ENCODE measurements at regions not wholly inside any gene's neighbourhood (a gene's known extent, or its start where the extent isn't known, plus 50 kb on each side); places are given as distances from the start of the nearest gene placed in this dataset.
"Not testable (repeated sequence)": the region's sequence is repeated elsewhere in the genome, so short reads cannot be mapped to it uniquely, and the experiment has no call there.

DNA sequence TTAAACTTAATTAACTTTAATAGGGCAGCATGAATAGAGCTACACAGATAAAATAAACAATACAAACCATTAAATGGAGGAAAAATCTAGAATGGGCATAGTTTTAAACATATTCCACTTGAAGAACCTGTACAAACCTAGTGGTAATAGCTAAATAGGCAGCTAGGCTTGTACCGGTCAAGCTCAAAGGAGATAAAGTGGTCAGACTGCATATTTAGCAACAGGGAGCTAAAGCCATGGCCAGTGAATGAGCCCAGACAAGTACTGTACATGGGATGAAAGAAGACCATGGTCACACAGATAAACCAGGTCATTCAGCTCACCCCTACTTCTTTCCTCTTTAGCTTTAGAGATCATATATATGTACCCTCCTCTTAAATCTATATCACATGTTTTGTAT, 186.6 kb upstream of the KRR1 start:
- no peak overlapping the region for H3K4me3 ChIP-seq (ENCODE audit: low read length)
- H3K27me3 ChIP-seq (ENCODE audit: control insufficient read depth, insufficient read depth, low read length) = no peaks in the 10 kb centered on the region
- no peaks in the 10 kb centered on the region for H3K4me1 ChIP-seq (ENCODE audit: control insufficient read depth, insufficient read depth, low read length)
- no peak for DNase-seq (ENCODE audit: low read depth, low spot score)
- H3K27ac ChIP-seq (ENCODE audit: low read length) = no peak overlapping the region
- no peaks in the 10 kb centered on the region for H3K9me3 ChIP-seq (ENCODE audit: control insufficient read depth, insufficient read depth, low read length)
- no peaks in the 10 kb centered on the region for H3K36me3 ChIP-seq (ENCODE audit: control insufficient read depth, insufficient read depth, low read length)
- no CpG with 5 or more reads among the region's 1 CpG for WGBS (ENCODE audit: insufficient coverage, insufficient read length)

GRCh38 chr12:75695926-75696325, 184.5 kb upstream of the KRR1 start:
- DNase-seq (ENCODE audit: low read depth, low spot score) = no peak
- H3K27me3 ChIP-seq (ENCODE audit: control insufficient read depth, insufficient read depth, low read length) = no peaks in the 10 kb centered on the region
- no peak overlapping the region for H3K27ac ChIP-seq (ENCODE audit: low read length)
- no peaks in the 10 kb centered on the region for H3K9me3 ChIP-seq (ENCODE audit: control insufficient read depth, insufficient read depth, low read length)
- no peaks in the 10 kb centered on the region for H3K4me1 ChIP-seq (ENCODE audit: control insufficient read depth, insufficient read depth, low read length)
- no peaks in the 10 kb centered on the region for H3K36me3 ChIP-seq (ENCODE audit: control insufficient read depth, insufficient read depth, low read length)
- no CpG with 5 or more reads among the region's 4 CpGs for WGBS (ENCODE audit: insufficient coverage, insufficient read length)
- no peak overlapping the region for H3K4me3 ChIP-seq (ENCODE audit: low read length)

DNA sequence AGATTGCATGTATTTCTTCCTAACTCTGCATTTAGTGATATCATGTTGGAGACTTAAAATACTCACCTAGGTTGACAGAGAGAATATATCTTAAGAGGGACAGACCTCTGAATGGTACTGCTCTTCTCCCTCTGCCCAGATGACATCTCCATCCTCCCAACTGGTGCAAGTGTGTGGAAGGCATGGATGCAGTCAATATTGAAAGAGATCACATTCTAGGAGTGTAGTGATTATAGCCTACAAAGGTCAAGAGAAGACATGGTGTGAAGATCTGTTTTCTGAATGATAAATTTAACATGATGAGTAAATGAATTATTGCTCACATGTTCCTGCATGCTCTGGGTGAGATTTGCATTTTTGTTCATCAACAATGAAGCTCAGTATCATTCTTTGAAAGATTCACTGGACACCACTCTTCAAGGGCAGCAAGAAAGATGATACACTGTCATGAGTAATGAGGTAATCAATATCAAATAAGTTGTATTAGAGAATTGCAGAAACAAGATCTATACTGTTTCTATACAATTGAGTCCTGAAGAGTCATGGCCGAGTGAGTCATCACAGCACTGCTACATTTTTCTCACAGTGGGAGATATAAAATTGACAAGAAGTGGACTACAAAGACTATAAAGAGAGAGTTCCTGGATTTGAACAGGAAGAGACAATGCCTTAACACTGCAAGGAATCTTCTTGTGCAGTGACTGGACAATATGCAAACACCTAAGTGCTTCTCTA, 183.3 kb upstream of the KRR1 start:
- Histone ChIP-seq H3K4me3 (ENCODE audit: low read length) (no peak overlapping the region), H3K36me3 (ENCODE audit: control insufficient read depth, insufficient read depth, low read length) (no peaks in the 10 kb centered on the region), H3K27me3 (ENCODE audit: control insufficient read depth, insufficient read depth, low read length) (no peaks in the 10 kb centered on the region), H3K9me3 (ENCODE audit: control insufficient read depth, insufficient read depth, low read length) (no peaks in the 10 kb centered on the region), H3K27ac (ENCODE audit: low read length) (no peak overlapping the region), H3K4me1 (ENCODE audit: control insufficient read depth, insufficient read depth, low read length) (no peaks in the 10 kb centered on the region)
- no CpG with 5 or more reads among the region's 1 CpG for WGBS (ENCODE audit: insufficient coverage, insufficient read length)
- no peak for DNase-seq (ENCODE audit: low read depth, low spot score)

GRCh38 chr12:75692876-75693275, 181.5 kb upstream of the KRR1 start:
- no CpG with 5 or more reads among the region's 2 CpGs for WGBS (ENCODE audit: insufficient coverage, insufficient read length)
- H3K36me3 ChIP-seq (ENCODE audit: control insufficient read depth, insufficient read depth, low read length) = no peaks in the 10 kb centered on the region
- H3K4me1 ChIP-seq (ENCODE audit: control insufficient read depth, insufficient read depth, low read length) = no peaks in the 10 kb centered on the region
- DNase-seq (ENCODE audit: low read depth, low spot score) = no peak
- no peaks in the 10 kb centered on the region for H3K27me3 ChIP-seq (ENCODE audit: control insufficient read depth, insufficient read depth, low read length)
- H3K27ac ChIP-seq (ENCODE audit: low read length) = no peak overlapping the region
- H3K4me3 ChIP-seq (ENCODE audit: low read length) = no peak overlapping the region
- H3K9me3 ChIP-seq (ENCODE audit: control insufficient read depth, insufficient read depth, low read length) = no peaks in the 10 kb centered on the region

DNA sequence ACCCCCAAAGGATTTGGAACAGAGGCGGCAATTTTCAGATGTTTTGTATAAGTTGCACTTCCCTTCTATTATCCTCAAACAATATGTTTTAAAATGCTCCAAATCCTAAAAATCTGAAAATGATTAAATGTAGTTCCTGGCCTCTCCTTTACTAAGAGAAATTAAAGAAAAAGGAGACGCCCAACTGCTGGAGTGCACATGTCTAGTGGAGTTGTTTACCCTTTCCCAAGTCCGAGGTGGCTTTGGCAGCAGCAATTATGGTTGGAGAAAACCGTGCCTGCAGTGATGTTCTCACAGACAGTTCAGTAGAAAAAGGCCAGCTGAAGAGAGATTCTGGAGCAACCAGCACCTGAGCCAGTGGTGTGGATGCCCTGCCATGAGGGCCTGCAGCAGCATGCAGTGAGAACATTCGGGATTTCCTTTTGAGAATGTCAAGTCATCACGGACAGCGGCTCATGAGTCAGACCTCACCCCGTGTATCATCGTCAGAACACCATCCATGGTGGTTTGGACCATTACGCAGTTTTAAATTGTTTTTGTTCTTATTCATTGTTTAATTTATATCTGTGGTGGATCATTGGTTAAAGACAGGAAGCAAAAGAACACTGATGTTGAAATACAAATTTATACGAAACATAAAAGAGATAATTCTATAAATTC, 179.0 kb upstream of the KRR1 start:
- DNase-seq (ENCODE audit: low read depth, low spot score) = no peak
- H3K9me3 ChIP-seq (ENCODE audit: control insufficient read depth, insufficient read depth, low read length) = no peaks in the 10 kb centered on the region
- H3K4me3 ChIP-seq (ENCODE audit: low read length) = no peak overlapping the region
- H3K27me3 ChIP-seq (ENCODE audit: control insufficient read depth, insufficient read depth, low read length) = no peaks in the 10 kb centered on the region
- no peak overlapping the region for H3K27ac ChIP-seq (ENCODE audit: low read length)
- WGBS (ENCODE audit: insufficient coverage, insufficient read length) = no CpG with 5 or more reads among the region's 11 CpGs
- H3K4me1 ChIP-seq (ENCODE audit: control insufficient read depth, insufficient read depth, low read length) = no peaks in the 10 kb centered on the region
- no peaks in the 10 kb centered on the region for H3K36me3 ChIP-seq (ENCODE audit: control insufficient read depth, insufficient read depth, low read length)

- not testable (repeated sequence) for H3K4me3 ChIP-seq (ENCODE audit: low read length); DNase-seq (ENCODE audit: low read depth, low spot score); H3K9me3 ChIP-seq (ENCODE audit: control insufficient read depth, insufficient read depth, low read length); H3K4me1 ChIP-seq (ENCODE audit: control insufficient read depth, insufficient read depth, low read length); H3K27me3 ChIP-seq (ENCODE audit: control insufficient read depth, insufficient read depth, low read length); H3K27ac ChIP-seq (ENCODE audit: low read length); H3K36me3 ChIP-seq (ENCODE audit: control insufficient read depth, insufficient read depth, low read length)
- no CpG with 5 or more reads among the region's 1 CpG for WGBS (ENCODE audit: insufficient coverage, insufficient read length)
These were observed 174.8 kb upstream of the KRR1 start for GRCh38 chr12:75686233-75686632.

DNA sequence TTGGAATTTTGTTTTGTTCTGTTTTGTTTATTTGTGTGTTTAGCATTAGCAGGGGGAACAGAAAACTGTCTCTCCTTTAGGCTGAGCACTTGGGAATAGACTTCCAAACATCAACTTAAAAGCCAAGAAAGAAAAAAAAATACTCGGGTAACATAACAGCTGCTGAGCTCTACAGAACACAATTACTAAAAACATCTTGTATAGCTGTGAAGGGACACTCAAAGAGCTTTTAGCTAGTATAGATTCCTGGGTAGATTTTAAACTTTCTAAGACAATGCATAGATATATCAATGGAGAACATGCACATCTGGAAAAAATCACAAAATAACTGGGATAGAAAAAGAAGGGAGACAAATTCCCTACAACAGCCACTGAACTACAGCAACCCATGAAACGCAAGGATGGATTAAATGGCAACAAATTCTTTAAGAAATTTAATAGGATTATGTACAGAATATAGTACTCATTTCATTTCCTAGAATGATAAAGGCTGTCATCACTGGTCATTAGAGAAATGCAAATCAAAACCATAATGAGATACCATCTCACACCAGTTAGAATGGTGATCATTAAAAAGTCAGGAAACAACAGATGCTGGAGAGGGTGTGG, 174.3 kb upstream of the KRR1 start:
- Histone ChIP-seq H3K27me3 (ENCODE audit: control insufficient read depth, insufficient read depth, low read length) (no peaks in the 10 kb centered on the region), H3K9me3 (ENCODE audit: control insufficient read depth, insufficient read depth, low read length) (no peaks in the 10 kb centered on the region), H3K27ac (ENCODE audit: low read length) (no peak overlapping the region), H3K4me1 (ENCODE audit: control insufficient read depth, insufficient read depth, low read length) (no peaks in the 10 kb centered on the region), H3K4me3 (ENCODE audit: low read length) (no peak overlapping the region), H3K36me3 (ENCODE audit: control insufficient read depth, insufficient read depth, low read length) (no peaks in the 10 kb centered on the region)
- DNase-seq (ENCODE audit: low read depth, low spot score) = no peak
- WGBS (ENCODE audit: insufficient coverage, insufficient read length) = no CpG with 5 or more reads among the region's 2 CpGs

DNA sequence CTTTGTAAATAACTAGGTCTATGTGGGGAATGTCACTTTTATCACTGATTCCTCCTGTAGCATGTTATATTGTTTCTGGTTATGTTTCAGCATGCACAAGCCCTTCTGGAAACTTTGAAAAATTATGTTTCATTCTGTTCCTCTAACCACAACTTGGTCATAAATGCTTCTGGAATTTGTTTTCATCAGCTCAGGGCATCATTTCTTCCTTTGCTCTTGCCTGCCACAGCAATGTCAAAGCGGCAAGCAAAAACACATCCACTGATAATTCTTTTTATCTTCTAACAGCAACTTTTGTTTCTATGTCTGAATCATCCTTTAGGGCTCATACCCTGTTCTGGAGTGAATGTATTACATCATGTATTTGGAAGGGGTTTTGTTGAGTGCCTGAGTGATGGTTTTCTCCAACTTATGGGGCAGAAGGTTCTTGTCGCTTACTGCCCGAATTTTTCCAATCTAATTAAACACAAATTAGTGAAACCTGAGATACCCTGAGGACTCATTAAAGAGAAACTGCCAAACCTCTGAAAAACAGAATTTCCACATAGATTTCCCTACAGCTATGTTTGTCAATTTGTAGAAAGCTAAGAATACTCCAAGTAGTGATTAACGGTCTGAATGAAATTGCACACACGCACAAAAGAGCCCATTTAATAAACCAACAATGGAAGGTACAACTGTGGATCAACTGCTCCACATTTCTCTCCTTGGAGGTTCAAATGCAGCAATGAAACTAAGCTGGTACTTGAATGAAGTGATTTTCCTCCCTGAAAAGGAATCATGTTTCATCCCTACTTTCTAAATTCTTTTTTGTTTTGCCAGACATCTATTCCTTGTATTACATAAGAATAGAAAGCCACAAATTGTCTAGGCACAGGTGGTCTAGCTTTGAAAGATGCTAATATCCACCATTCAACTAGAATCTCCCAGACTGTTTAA, 173.5 kb upstream of the KRR1 start:
- Histone ChIP-seq H3K4me1 (ENCODE audit: control insufficient read depth, insufficient read depth, low read length) (no peaks in the 10 kb centered on the region), H3K9me3 (ENCODE audit: control insufficient read depth, insufficient read depth, low read length) (no peaks in the 10 kb centered on the region), H3K27me3 (ENCODE audit: control insufficient read depth, insufficient read depth, low read length) (no peaks in the 10 kb centered on the region), H3K4me3 (ENCODE audit: low read length) (no peak overlapping the region), H3K27ac (ENCODE audit: low read length) (no peak overlapping the region), H3K36me3 (ENCODE audit: control insufficient read depth, insufficient read depth, low read length) (no peaks in the 10 kb centered on the region)
- no CpG with 5 or more reads among the region's 5 CpGs for WGBS (ENCODE audit: insufficient coverage, insufficient read length)
- no peak for DNase-seq (ENCODE audit: low read depth, low spot score)

- H3K9me3 ChIP-seq (ENCODE audit: control insufficient read depth, insufficient read depth, low read length); H3K27ac ChIP-seq (ENCODE audit: low read length); H3K4me1 ChIP-seq (ENCODE audit: control insufficient read depth, insufficient read depth, low read length); H3K4me3 ChIP-seq (ENCODE audit: low read length); H3K36me3 ChIP-seq (ENCODE audit: control insufficient read depth, insufficient read depth, low read length); H3K27me3 ChIP-seq (ENCODE audit: control insufficient read depth, insufficient read depth, low read length); DNase-seq (ENCODE audit: low read depth, low spot score): not testable (repeated sequence)
- no CpG with 5 or more reads among the region's 4 CpGs for WGBS (ENCODE audit: insufficient coverage, insufficient read length)
These were observed 172.7 kb upstream of the KRR1 start for GRCh38 chr12:75683995-75684586.

- DNase-seq (ENCODE audit: low read depth, low spot score) = no peak
These were observed 171.8 kb upstream of the KRR1 start for GRCh38 chr12:75683220-75683619.

More at GRCh38 chr12:75683220-75683619, 171.8 kb upstream of the KRR1 start:
- no CpG with 5 or more reads among the region's 2 CpGs for WGBS (ENCODE audit: insufficient coverage, insufficient read length)
- no peaks in the 10 kb centered on the region for H3K36me3 ChIP-seq (ENCODE audit: control insufficient read depth, insufficient read depth, low read length)
- H3K4me1 ChIP-seq (ENCODE audit: control insufficient read depth, insufficient read depth, low read length) = no peaks in the 10 kb centered on the region
- no peaks in the 10 kb centered on the region; the same call in 1 of the 2 replicates for H3K27me3 ChIP-seq (ENCODE audit: control insufficient read depth, insufficient read depth, low read length)
- no peaks in the 10 kb centered on the region for H3K9me3 ChIP-seq (ENCODE audit: control insufficient read depth, insufficient read depth, low read length)
- no peak overlapping the region for H3K4me3 ChIP-seq (ENCODE audit: low read length)
- H3K27ac ChIP-seq (ENCODE audit: low read length) = no peak overlapping the region
